Upper lobe of left lung (tissue), 4 donors: ENCODE measurements at regions not wholly inside any gene's neighbourhood (a gene's known extent, or its start where the extent isn't known, plus 50 kb on each side); places are given as distances from the start of the nearest gene placed in this dataset.

Experiments
- CTCF ChIP-seq, 6 experiments: fragments of 450-650 bp in 4 of 6; fragments of 200-600 bp in 2 of 6; sonication (generic) in 2 of 6; IDR thresholded peaks; one replicate each; pipeline ENCODE4 v1.5.1; 2016 to 2019; ENCODE audit warnings: antibody characterized with exemption in 6 of 6
- POLR2AphosphoS5 ChIP-seq, 2 donors: sonication (generic); formaldehyde crosslinking; IDR thresholded peaks; one replicate each; pipeline ENCODE4 v1.5.1; 2017; ENCODE audit warnings: antibody characterized with exemption in 2 of 2

GRCh38 chr12:43294147-43294546 lies 257.9 kb downstream of the ADAMTS20 start:
- TF ChIP-seq CTCF (IDR thresholded peaks at IDR 0.05) (no peak), POLR2AphosphoS5 (IDR thresholded peaks at IDR 0.05) (no peak)
